AG04449 (cell line): ENCODE measurements at regions not wholly inside any gene's neighbourhood (a gene's known extent, or its start where the extent isn't known, plus 50 kb on each side); places are given as distances from the start of the nearest gene placed in this dataset.

Experiments
- CTCF ChIA-PET: fragments of 350-600 bp; formaldehyde crosslinking; extraction: SDS; loops from one replicate; lab custom pipeline; 2021; ENCODE audit warnings: antibody characterized with exemption; lab: Yijun Ruan, JAX
- POLR2A ChIA-PET: fragments of 400-600, 350-600 bp; formaldehyde crosslinking; extraction: SDS; loops from one replicate; lab custom pipeline; 2020; ENCODE audit warnings: antibody characterized with exemption, inconsistent platforms; lab: Yijun Ruan, JAX
- DNase-seq: peaks from one replicate; pipeline ENCODE4 v3.0.0-alpha.2; 2010; ENCODE audit warnings: low read depth, low spot score
- H3K4me3 ChIP-seq: 2 replicates; pipeline ENCODE4 v1.5.1; 2011; ENCODE audit warnings: low read depth, mild to moderate bottlenecking, control low read depth, low read length
- CTCF ChIP-seq: IDR thresholded peaks from one replicate; pipeline ENCODE4 v1.5.1; 2011; ENCODE audit warnings: mild to moderate bottlenecking, moderate library complexity, low read length, control low read depth, inconsistent platforms; ENCODE audit not compliant: insufficient read depth; ENCODE audit errors: missing control alignments

- H3K4me3 ChIP-seq, result no peak overlapping the region
- no peak for DNase-seq
- POLR2A ChIA-PET, result no interaction called here
- CTCF ChIA-PET, result no interaction called here
- no peak for TF ChIP-seq CTCF
Measured at GRCh38 chr11:79536155-79536917, 95.5 kb upstream of the TENM4 start.

- no peak for TF ChIP-seq CTCF
- ChIA-PET CTCF (no interaction called here), POLR2A (no interaction called here)
- no peak overlapping the region for H3K4me3 ChIP-seq
- no peak for DNase-seq
Measured at GRCh38 chr11:79535606-79536005, 94.8 kb upstream of the TENM4 start.

- ChIA-PET POLR2A (no interaction called here), CTCF (interaction anchor here (0.7 kb wide), 1 partner anchor 1166 kb away, joined by 4 read pairs; no protein-coding TSS in a partner anchor)
- DNase-seq, result no peak
- no peak for TF ChIP-seq CTCF
- H3K4me3 ChIP-seq, result no peak overlapping the region
Measured at GRCh38 chr11:79525257-79525656, 84.4 kb upstream of the TENM4 start.

- ChIA-PET POLR2A (no interaction called here), CTCF (interaction anchor here (0.9 to 1.2 kb wide), 2 partner anchors 28 to 30 kb away, joined by 3 read pairs; no protein-coding TSS in a partner anchor)
- no peak for DNase-seq
- no peak overlapping the region for H3K4me3 ChIP-seq
- TF ChIP-seq CTCF, result no peak
Measured at GRCh38 chr11:79522626-79523025, 81.8 kb upstream of the TENM4 start.

GRCh38 chr11:79520086-79520485 lies 79.3 kb upstream of the TENM4 start:
- POLR2A ChIA-PET, result no interaction called here
- no peak for TF ChIP-seq CTCF
- H3K4me3 ChIP-seq, result no peak overlapping the region
- DNase-seq, result no peak
- CTCF ChIA-PET, result no interaction called here

GRCh38 chr11:79515781-79516180 lies 75.0 kb upstream of the TENM4 start:
- CTCF ChIA-PET, result no interaction called here

More at GRCh38 chr11:79515781-79516180, 75.0 kb upstream of the TENM4 start:
- POLR2A ChIA-PET, result no interaction called here
- DNase-seq, result no peak
- TF ChIP-seq CTCF, result no peak
- H3K4me3 ChIP-seq, result no peak overlapping the region
